ENCODE measurements at regions not wholly inside any gene's neighbourhood (a gene's known extent, or its start where the extent isn't known, plus 50 kb on each side); places are given as distances from the start of the nearest gene placed in this dataset.

- no peak for TF ChIP-seq CTCF (IDR thresholded peaks at IDR 0.05; ENCODE audit: borderline replicate concordance, insufficient read depth, low read depth, low read length)
- H3K4me3 ChIP-seq (ENCODE audit: low read depth, low read length), result no peak overlapping the region
These were observed 73.5 kb upstream of the NPSR1 start for GRCh38 chr7:34584526-34584925.

DNA sequence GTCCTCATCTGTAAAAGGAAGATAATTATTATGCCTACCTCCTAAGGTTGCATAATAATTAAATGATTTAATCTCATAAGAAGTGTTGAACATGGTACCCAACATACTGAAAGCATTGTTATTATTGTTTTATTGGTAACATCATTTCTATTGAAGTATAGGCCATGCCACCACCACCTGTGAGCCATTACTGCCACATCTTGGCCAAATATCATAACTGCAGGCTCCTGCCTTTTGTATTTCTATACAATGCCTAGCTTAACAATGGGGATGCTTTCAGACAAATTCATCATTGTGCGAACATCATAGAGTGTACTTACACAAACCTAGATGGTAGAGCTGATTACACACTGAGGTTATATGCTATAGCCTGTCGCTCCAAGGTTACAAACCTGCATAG is 61.1 kb upstream of the NPSR1 start:
- H3K4me3 ChIP-seq (ENCODE audit: low read depth, low read length), result no peak overlapping the region
- no peak for TF ChIP-seq CTCF (IDR thresholded peaks at IDR 0.05; ENCODE audit: borderline replicate concordance, insufficient read depth, low read depth, low read length)

GRCh38 chr7:34603711-34604444 is 54.1 kb upstream of the NPSR1 start:
- TF ChIP-seq CTCF (IDR thresholded peaks at IDR 0.05; ENCODE audit: borderline replicate concordance, insufficient read depth, low read depth, low read length), result no peak

More at GRCh38 chr7:34603711-34604444, 54.1 kb upstream of the NPSR1 start:
- H3K4me3 ChIP-seq (ENCODE audit: low read depth, low read length), result no peak overlapping the region
